ENCODE measurements at regions not wholly inside any gene's neighbourhood (a gene's known extent, or its start where the extent isn't known, plus 50 kb on each side); places are given as distances from the start of the nearest gene placed in this dataset.

GRCh38 chr1:5516756-5517155 lies 475.5 kb downstream of the NPHP4 start:
- no peak for TF ChIP-seq MAX (IDR thresholded peaks at IDR 0.05)
- TF ChIP-seq YY1 (IDR thresholded peaks at IDR 0.05; ENCODE audit: low read depth) = no peak
- no peak for TF ChIP-seq TAF1 (IDR thresholded peaks at IDR 0.05; ENCODE audit: low read depth)
- TF ChIP-seq EP300 (IDR thresholded peaks at IDR 0.05; ENCODE audit: borderline replicate concordance) = no peak
- no peak for TF ChIP-seq FOXM1 (IDR thresholded peaks at IDR 0.05; ENCODE audit: borderline replicate concordance, low read depth)
- TF ChIP-seq REST (IDR thresholded peaks at IDR 0.05; ENCODE audit: low read depth) = no peak
- no peak for TF ChIP-seq TEAD4 (IDR thresholded peaks at IDR 0.05)
- peak; percentile 51; the same call in 1 of the 2 replicates for TF ChIP-seq CEBPB (IDR thresholded peaks at IDR 0.05)
- no peak for TF ChIP-seq CREB1 (IDR thresholded peaks at IDR 0.05; ENCODE audit: low read depth)
- no peak for TF ChIP-seq EGR1 (IDR thresholded peaks at IDR 0.05)
- no peak for TF ChIP-seq RAD21 (IDR thresholded peaks at IDR 0.05; ENCODE audit: low read depth)
- TF ChIP-seq NFIC (IDR thresholded peaks at IDR 0.05) = no peak
- TF ChIP-seq USF1 (IDR thresholded peaks at IDR 0.05) = no peak
- no peak for TF ChIP-seq TCF12 (IDR thresholded peaks at IDR 0.05; ENCODE audit: low read depth)

Measured in Ishikawa (cell line).